AG08395 (cell line): ENCODE measurements at regions not wholly inside any gene's neighbourhood (a gene's known extent, or its start where the extent isn't known, plus 50 kb on each side); places are given as distances from the start of the nearest gene placed in this dataset.

Source experiments
- DNase-seq: peaks from one replicate; pipeline ENCODE4 v3.0.0; 2012; ENCODE audit warnings: mixed read lengths, low spot score

GRCh38 chr6:139597771-139598755, 223.6 kb upstream of the CITED2 start:
- DNase-seq, result peak; percentile 91

GRCh38 chr6:139597087-139597763, 222.8 kb upstream of the CITED2 start:
- DNase-seq, result no peak

- no peak for DNase-seq
Measured at GRCh38 chr6:139595183-139595582, 220.7 kb upstream of the CITED2 start.

- no peak for DNase-seq
Measured at GRCh38 chr6:139594333-139594965, 220.0 kb upstream of the CITED2 start.

- DNase-seq, result no peak
Measured at GRCh38 chr6:139593081-139593480, 218.6 kb upstream of the CITED2 start.

GRCh38 chr6:139592011-139592410, 217.6 kb upstream of the CITED2 start:
- no peak for DNase-seq

GRCh38 chr6:139591075-139591865, 216.8 kb upstream of the CITED2 start:
- DNase-seq, result no peak

GRCh38 chr6:139590206-139590605, 215.8 kb upstream of the CITED2 start:
- no peak for DNase-seq

- DNase-seq, result no peak
Measured at GRCh38 chr6:139588734-139589593, 214.5 kb upstream of the CITED2 start.

- DNase-seq, result no peak
Measured at GRCh38 chr6:139588076-139588639, 213.7 kb upstream of the CITED2 start.

- peak; percentile 85 for DNase-seq
Measured at GRCh38 chr6:139587469-139587868, 213.0 kb upstream of the CITED2 start.

GRCh38 chr6:139586273-139586672, 211.8 kb upstream of the CITED2 start:
- DNase-seq, result no peak

GRCh38 chr6:139584599-139584998, 210.2 kb upstream of the CITED2 start:
- no peak for DNase-seq

- DNase-seq, result no peak
Measured at GRCh38 chr6:139583420-139583819, 209.0 kb upstream of the CITED2 start.

GRCh38 chr6:139582956-139583355, 208.5 kb upstream of the CITED2 start:
- DNase-seq, result no peak

GRCh38 chr6:139581485-139581865, 207.0 kb upstream of the CITED2 start:
- DNase-seq, result no peak

GRCh38 chr6:139580592-139581484, 206.4 kb upstream of the CITED2 start:
- no peak for DNase-seq

- DNase-seq, result peak; percentile 89
Measured at GRCh38 chr6:139577763-139578604, 203.5 kb upstream of the CITED2 start.
